ENCODE measurements at regions not wholly inside any gene's neighbourhood (a gene's known extent, or its start where the extent isn't known, plus 50 kb on each side); places are given as distances from the start of the nearest gene placed in this dataset.

DNA sequence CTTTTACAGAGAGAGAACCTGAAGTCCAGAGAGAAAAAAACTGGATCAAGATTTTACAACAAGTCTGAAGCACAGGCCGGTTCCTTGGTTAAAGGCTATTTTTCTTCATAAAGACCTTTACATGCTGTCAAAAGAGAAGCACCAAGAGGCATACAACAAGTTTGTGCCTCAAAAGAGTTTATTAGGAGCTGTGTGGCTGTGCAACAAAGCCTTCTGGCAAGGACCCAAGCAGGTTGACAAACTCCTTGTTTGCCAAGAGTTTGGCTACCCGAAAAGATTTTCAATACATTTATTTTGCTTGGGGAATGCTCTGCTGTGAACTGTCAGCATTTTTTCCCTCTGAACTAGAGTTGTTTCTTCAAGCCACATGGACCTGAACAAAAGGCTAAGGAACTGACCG, 202.9 kb upstream of the RAD23B start:
- Histone ChIP-seq H3K27me3 (replicated peaks; ENCODE audit: insufficient read depth, low read depth, low read length, poor library complexity) (peaks cover 25% of the 10 kb centered on the region), H3K9me3 (ENCODE audit: low read depth, low read length, poor library complexity, severe bottlenecking) (no peaks in the 10 kb centered on the region), H3K4me3 (ENCODE audit: low read depth, low read length, poor library complexity, severe bottlenecking) (no peak overlapping the region), H3K36me3 (ENCODE audit: insufficient read depth, low read length, poor library complexity, severe bottlenecking) (no peaks in the 10 kb centered on the region), H3K4me1 (ENCODE audit: insufficient read depth, low read length, poor library complexity, severe bottlenecking) (no peaks in the 10 kb centered on the region), H3K27ac (ENCODE audit: low read depth, low read length, poor library complexity, severe bottlenecking) (no peak overlapping the region)
- ChIA-PET POLR2A (ENCODE audit: low non-redundant PET) (no interaction called here), CTCF (no interaction called here)
- no TSS peak for BruUV-seq (replicated peaks)
- no peak for DNase-seq (ENCODE audit: low spot score)
- intact Hi-C loops (cut with micrococcal nuclease; ENCODE audit: unreplicated experiment) = no loop called here
- no peak for TF ChIP-seq EZH2 (IDR thresholded peaks at IDR 0.05; ENCODE audit: borderline replicate concordance, low read depth, low read length, poor library complexity, severe bottlenecking)
- TF ChIP-seq, protein P1, sequence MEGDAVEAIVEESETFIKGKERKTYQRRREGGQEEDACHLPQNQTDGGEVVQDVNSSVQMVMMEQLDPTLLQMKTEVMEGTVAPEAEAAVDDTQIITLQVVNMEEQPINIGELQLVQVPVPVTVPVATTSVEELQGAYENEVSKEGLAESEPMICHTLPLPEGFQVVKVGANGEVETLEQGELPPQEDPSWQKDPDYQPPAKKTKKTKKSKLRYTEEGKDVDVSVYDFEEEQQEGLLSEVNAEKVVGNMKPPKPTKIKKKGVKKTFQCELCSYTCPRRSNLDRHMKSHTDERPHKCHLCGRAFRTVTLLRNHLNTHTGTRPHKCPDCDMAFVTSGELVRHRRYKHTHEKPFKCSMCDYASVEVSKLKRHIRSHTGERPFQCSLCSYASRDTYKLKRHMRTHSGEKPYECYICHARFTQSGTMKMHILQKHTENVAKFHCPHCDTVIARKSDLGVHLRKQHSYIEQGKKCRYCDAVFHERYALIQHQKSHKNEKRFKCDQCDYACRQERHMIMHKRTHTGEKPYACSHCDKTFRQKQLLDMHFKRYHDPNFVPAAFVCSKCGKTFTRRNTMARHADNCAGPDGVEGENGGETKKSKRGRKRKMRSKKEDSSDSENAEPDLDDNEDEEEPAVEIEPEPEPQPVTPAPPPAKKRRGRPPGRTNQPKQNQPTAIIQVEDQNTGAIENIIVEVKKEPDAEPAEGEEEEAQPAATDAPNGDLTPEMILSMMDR (conservative IDR thresholded peaks at IDR 0.05; ENCODE audit: low read depth, low read length) = no peak

DNA sequence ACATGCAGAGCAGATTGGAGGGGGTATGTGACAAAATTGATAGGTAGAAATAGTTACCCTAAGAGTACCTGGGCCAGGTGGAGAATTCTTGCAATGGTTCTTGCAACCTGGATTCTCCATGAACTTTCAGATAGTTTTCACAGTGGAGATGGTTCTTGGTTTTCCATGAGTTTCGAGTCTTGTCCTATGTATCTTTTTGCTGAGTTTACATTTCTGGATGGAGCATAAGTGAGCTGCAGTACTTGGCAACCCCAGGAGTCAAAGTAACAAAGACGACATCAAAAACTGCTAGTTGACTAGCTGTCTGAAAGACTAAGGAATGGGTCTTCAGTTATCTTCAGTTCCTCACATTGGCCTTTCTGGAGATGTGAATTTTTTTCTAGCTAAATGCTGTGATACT, 196.6 kb upstream of the RAD23B start:
- no TSS peak for BruUV-seq (replicated peaks)
- Histone ChIP-seq H3K4me1 (ENCODE audit: insufficient read depth, low read length, poor library complexity, severe bottlenecking) (no peaks in the 10 kb centered on the region), H3K4me3 (ENCODE audit: low read depth, low read length, poor library complexity, severe bottlenecking) (no peak overlapping the region), H3K36me3 (ENCODE audit: insufficient read depth, low read length, poor library complexity, severe bottlenecking) (no peaks in the 10 kb centered on the region), H3K9me3 (ENCODE audit: low read depth, low read length, poor library complexity, severe bottlenecking) (no peaks in the 10 kb centered on the region), H3K27me3 (replicated peaks; ENCODE audit: insufficient read depth, low read depth, low read length, poor library complexity) (peaks cover 12% of the 10 kb centered on the region), H3K27ac (ENCODE audit: low read depth, low read length, poor library complexity, severe bottlenecking) (no peak overlapping the region)
- POLR2A ChIA-PET (ENCODE audit: low non-redundant PET) = no interaction called here
- DNase-seq (ENCODE audit: low spot score) = no peak
- CTCF ChIA-PET = no interaction called here
- intact Hi-C loops (cut with micrococcal nuclease; ENCODE audit: unreplicated experiment) = no loop called here
- TF ChIP-seq, protein P1 (conservative IDR thresholded peaks at IDR 0.05; ENCODE audit: low read depth, low read length) = no peak
- TF ChIP-seq EZH2 (IDR thresholded peaks at IDR 0.05; ENCODE audit: borderline replicate concordance, low read depth, low read length, poor library complexity, severe bottlenecking) = no peak

DNA sequence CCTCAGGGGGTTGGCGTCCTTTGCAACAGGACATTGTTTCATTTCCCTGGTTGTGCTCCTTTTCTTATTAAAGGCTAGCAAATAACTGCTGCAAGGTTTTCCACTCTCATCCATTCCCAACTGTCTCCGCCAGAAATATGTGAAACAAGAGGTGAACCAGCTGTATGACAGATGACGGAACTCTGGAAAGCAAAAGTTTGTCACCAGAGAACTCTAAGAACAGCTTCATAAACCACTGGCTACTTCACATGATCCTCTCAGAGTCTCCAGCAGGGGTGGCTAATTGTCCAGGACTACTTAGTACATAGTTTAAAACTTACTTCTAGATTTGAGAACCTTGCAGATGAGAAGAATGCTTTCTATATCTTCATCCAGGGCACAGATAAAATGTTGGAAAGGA, 195.9 kb upstream of the RAD23B start:
- Histone ChIP-seq H3K9me3 (ENCODE audit: low read depth, low read length, poor library complexity, severe bottlenecking) (no peaks in the 10 kb centered on the region), H3K4me3 (ENCODE audit: low read depth, low read length, poor library complexity, severe bottlenecking) (no peak overlapping the region), H3K27me3 (replicated peaks; ENCODE audit: insufficient read depth, low read depth, low read length, poor library complexity) (peaks cover 6% of the 10 kb centered on the region), H3K36me3 (ENCODE audit: insufficient read depth, low read length, poor library complexity, severe bottlenecking) (no peaks in the 10 kb centered on the region), H3K4me1 (ENCODE audit: insufficient read depth, low read length, poor library complexity, severe bottlenecking) (no peaks in the 10 kb centered on the region), H3K27ac (ENCODE audit: low read depth, low read length, poor library complexity, severe bottlenecking) (no peak overlapping the region)
- DNase-seq (ENCODE audit: low spot score) = no peak
- ChIA-PET CTCF (no interaction called here), POLR2A (ENCODE audit: low non-redundant PET) (no interaction called here)
- no TSS peak for BruUV-seq (replicated peaks)
- intact Hi-C loops (cut with micrococcal nuclease; ENCODE audit: unreplicated experiment) = no loop called here
- TF ChIP-seq EZH2 (IDR thresholded peaks at IDR 0.05; ENCODE audit: borderline replicate concordance, low read depth, low read length, poor library complexity, severe bottlenecking) = no peak
- TF ChIP-seq, protein P1 (conservative IDR thresholded peaks at IDR 0.05; ENCODE audit: low read depth, low read length) = no peak
